ENCODE measurements at regions not wholly inside any gene's neighbourhood (a gene's known extent, or its start where the extent isn't known, plus 50 kb on each side); places are given as distances from the start of the nearest gene placed in this dataset.

- no peak for TF ChIP-seq CTCF (IDR thresholded peaks at IDR 0.05)
- TF ChIP-seq POLR2A (IDR thresholded peaks at IDR 0.05): no peak
Measured at GRCh38 chr13:50392977-50393376, 377.7 kb downstream of the KCNRG start.

All from body of pancreas (tissue), 4 donors.